KOPT-K1 (cell line): ENCODE measurements at regions not wholly inside any gene's neighbourhood (a gene's known extent, or its start where the extent isn't known, plus 50 kb on each side); places are given as distances from the start of the nearest gene placed in this dataset.

Experiments
- H3K27ac ChIP-seq: fragments of 200-600 bp; sonication (generic); 2 replicates; pipeline ENCODE4 v1.5.1; 2016; ENCODE audit warnings: antibody characterized with exemption, mild to moderate bottlenecking, low read depth, low read length; ENCODE audit not compliant: poor library complexity, severe bottlenecking
- H3K36me3 ChIP-seq: fragments of 200-600 bp; sonication (generic); 2 replicates; pipeline ENCODE4 v1.5.1; 2017; ENCODE audit warnings: antibody characterized with exemption, mild to moderate bottlenecking, low read length, moderate library complexity; ENCODE audit not compliant: insufficient read depth
- H3K9me3 ChIP-seq: fragments of 200-600 bp; sonication (generic); 2 replicates; pipeline ENCODE4 v1.5.1; 2017; ENCODE audit warnings: antibody characterized with exemption, low read length, mild to moderate bottlenecking; ENCODE audit not compliant: insufficient read depth, poor library complexity, severe bottlenecking

- no peaks in the 10 kb centered on the region for H3K36me3 ChIP-seq
- H3K9me3 ChIP-seq: no peaks in the 10 kb centered on the region
- no peak overlapping the region for H3K27ac ChIP-seq
These were observed 249.3 kb downstream of the ANKRD50 start for GRCh38 chr4:124462954-124463828.

GRCh38 chr4:124464836-124465235 lies 247.7 kb downstream of the ANKRD50 start:
- Histone ChIP-seq H3K27ac (no peak overlapping the region), H3K36me3 (no peaks in the 10 kb centered on the region), H3K9me3 (no peaks in the 10 kb centered on the region)

GRCh38 chr4:124468360-124468759 lies 244.2 kb downstream of the ANKRD50 start:
- no peaks in the 10 kb centered on the region for H3K9me3 ChIP-seq
- no peaks in the 10 kb centered on the region for H3K36me3 ChIP-seq
- H3K27ac ChIP-seq: no peak overlapping the region

- Histone ChIP-seq H3K36me3 (no peaks in the 10 kb centered on the region), H3K27ac (no peak overlapping the region), H3K9me3 (no peaks in the 10 kb centered on the region)
These were observed 242.6 kb downstream of the ANKRD50 start for GRCh38 chr4:124469981-124470380.

- Histone ChIP-seq H3K9me3 (no peaks in the 10 kb centered on the region), H3K36me3 (no peaks in the 10 kb centered on the region), H3K27ac (no peak overlapping the region)
These were observed 234.1 kb downstream of the ANKRD50 start for GRCh38 chr4:124478470-124478869.

- Histone ChIP-seq H3K27ac (no peak overlapping the region), H3K9me3 (no peaks in the 10 kb centered on the region), H3K36me3 (no peaks in the 10 kb centered on the region)
These were observed 232.5 kb downstream of the ANKRD50 start for GRCh38 chr4:124480061-124480460.

GRCh38 chr4:124481123-124481522 lies 231.4 kb downstream of the ANKRD50 start:
- Histone ChIP-seq H3K27ac (no peak overlapping the region), H3K9me3 (no peaks in the 10 kb centered on the region), H3K36me3 (no peaks in the 10 kb centered on the region)

- Histone ChIP-seq H3K27ac (no peak overlapping the region), H3K9me3 (no peaks in the 10 kb centered on the region), H3K36me3 (no peaks in the 10 kb centered on the region)
These were observed 229.3 kb downstream of the ANKRD50 start for GRCh38 chr4:124483048-124483906.

- H3K9me3 ChIP-seq: no peaks in the 10 kb centered on the region
- no peaks in the 10 kb centered on the region for H3K36me3 ChIP-seq
- H3K27ac ChIP-seq: no peak overlapping the region
These were observed 228.5 kb downstream of the ANKRD50 start for GRCh38 chr4:124484008-124484407.

GRCh38 chr4:124484940-124485339 lies 227.6 kb downstream of the ANKRD50 start:
- H3K36me3 ChIP-seq: no peaks in the 10 kb centered on the region
- no peak overlapping the region for H3K27ac ChIP-seq
- H3K9me3 ChIP-seq: no peaks in the 10 kb centered on the region

- H3K36me3 ChIP-seq: no peaks in the 10 kb centered on the region
- H3K9me3 ChIP-seq: no peaks in the 10 kb centered on the region
- H3K27ac ChIP-seq: no peak overlapping the region
These were observed 226.1 kb downstream of the ANKRD50 start for GRCh38 chr4:124486423-124486822.

- H3K27ac ChIP-seq: no peak overlapping the region
- H3K36me3 ChIP-seq: no peaks in the 10 kb centered on the region
- H3K9me3 ChIP-seq: no peaks in the 10 kb centered on the region
These were observed 224.9 kb downstream of the ANKRD50 start for GRCh38 chr4:124487651-124488050.

- no peaks in the 10 kb centered on the region for H3K36me3 ChIP-seq
- no peak overlapping the region for H3K27ac ChIP-seq
- H3K9me3 ChIP-seq: no peaks in the 10 kb centered on the region
These were observed 221.0 kb downstream of the ANKRD50 start for GRCh38 chr4:124491361-124492145.

- Histone ChIP-seq H3K36me3 (no peaks in the 10 kb centered on the region), H3K27ac (no peak overlapping the region), H3K9me3 (no peaks in the 10 kb centered on the region)
These were observed 213.3 kb downstream of the ANKRD50 start for GRCh38 chr4:124499261-124499660.

- no peaks in the 10 kb centered on the region for H3K36me3 ChIP-seq
- no peak overlapping the region for H3K27ac ChIP-seq
- no peaks in the 10 kb centered on the region for H3K9me3 ChIP-seq
These were observed 211.0 kb downstream of the ANKRD50 start for GRCh38 chr4:124501576-124501975.
